ENCODE measurements at regions not wholly inside any gene's neighbourhood (a gene's known extent, or its start where the extent isn't known, plus 50 kb on each side); places are given as distances from the start of the nearest gene placed in this dataset.
"Not testable (repeated sequence)": the region's sequence is repeated elsewhere in the genome, so short reads cannot be mapped to it uniquely, and the experiment has no call there.

GRCh38 chr4:12120968-12121367 lies 692.3 kb upstream of the HS3ST1 start:
- H3K4me3 ChIP-seq (ENCODE audit: low read depth, low read length): no peak overlapping the region
- DNase-seq (ENCODE audit: low read depth): no peak
- no peak for TF ChIP-seq CTCF (conservative IDR thresholded peaks at IDR 0.05; ENCODE audit: low read depth, low read length)

- DNase-seq (ENCODE audit: low read depth): no peak
These were observed 690.0 kb upstream of the HS3ST1 start for GRCh38 chr4:12118651-12119213.

GRCh38 chr4:12116009-12116552 lies 687.4 kb upstream of the HS3ST1 start:
- no peak overlapping the region for H3K4me3 ChIP-seq (ENCODE audit: low read depth, low read length)
- DNase-seq (ENCODE audit: low read depth): no peak
- TF ChIP-seq CTCF (conservative IDR thresholded peaks at IDR 0.05; ENCODE audit: low read depth, low read length): no peak

More at GRCh38 chr4:12118651-12119213, 690.0 kb upstream of the HS3ST1 start:
- no peak for TF ChIP-seq CTCF (conservative IDR thresholded peaks at IDR 0.05; ENCODE audit: low read depth, low read length)
- H3K4me3 ChIP-seq (ENCODE audit: low read depth, low read length): no peak overlapping the region

GRCh38 chr4:12110627-12111026 lies 681.9 kb upstream of the HS3ST1 start:
- TF ChIP-seq CTCF (conservative IDR thresholded peaks at IDR 0.05; ENCODE audit: low read depth, low read length): no peak

GRCh38 chr4:12109056-12109455 lies 680.4 kb upstream of the HS3ST1 start:
- H3K4me3 ChIP-seq (ENCODE audit: low read depth, low read length); DNase-seq (ENCODE audit: low read depth): not testable (repeated sequence)

More at GRCh38 chr4:12110627-12111026, 681.9 kb upstream of the HS3ST1 start:
- H3K4me3 ChIP-seq (ENCODE audit: low read depth, low read length): no peak overlapping the region
- DNase-seq (ENCODE audit: low read depth): no peak

GRCh38 chr4:12105519-12105918 lies 676.8 kb upstream of the HS3ST1 start:
- no peak for DNase-seq (ENCODE audit: low read depth)
- H3K4me3 ChIP-seq (ENCODE audit: low read depth, low read length): no peak overlapping the region
- TF ChIP-seq CTCF (conservative IDR thresholded peaks at IDR 0.05; ENCODE audit: low read depth, low read length): no peak

- not testable (repeated sequence) for DNase-seq (ENCODE audit: low read depth); H3K4me3 ChIP-seq (ENCODE audit: low read depth, low read length)
These were observed 661.2 kb upstream of the HS3ST1 start for GRCh38 chr4:12089920-12090319.

- H3K4me3 ChIP-seq (ENCODE audit: low read depth, low read length): no peak overlapping the region
- no peak for TF ChIP-seq CTCF (conservative IDR thresholded peaks at IDR 0.05; ENCODE audit: low read depth, low read length)
- DNase-seq (ENCODE audit: low read depth): no peak
These were observed 656.0 kb upstream of the HS3ST1 start for GRCh38 chr4:12084690-12085089.

Measured in epithelial cell of proximal tubule (primary cell).